Liver (tissue), 3 donors: ENCODE measurements at regions not wholly inside any gene's neighbourhood (a gene's known extent, or its start where the extent isn't known, plus 50 kb on each side); places are given as distances from the start of the nearest gene placed in this dataset.

Experiments
- EGR1 ChIP-seq, 2 donors: IDR thresholded peaks; 2 replicates each; pipeline ENCODE4 v1.6.1; 2016 to 2018; ENCODE audit warnings: antibody characterized with exemption in 2 of 2, low read depth in 2 of 2
- RAD21 ChIP-seq, 2 donors: IDR thresholded peaks; 2 replicates each; pipeline ENCODE4 v1.6.1; 2016; ENCODE audit warnings: antibody characterized with exemption in 2 of 2, mild to moderate bottlenecking in 2 of 2
- TF ChIP-seq, protein P1 (sequence below): fragments of 150-350 bp; IDR thresholded peaks from 2 replicates; pipeline ENCODE4 v1.5.1; 2017; ENCODE audit warnings: improper control_type of control experiment, low read depth, low read length; ENCODE audit not compliant: missing input control
- TF ChIP-seq, protein P2 (sequence below): IDR thresholded peaks from 2 replicates; pipeline ENCODE4 v1.6.1; 2016; ENCODE audit warnings: antibody characterized with exemption
- TF ChIP-seq, protein P3 (sequence below): IDR thresholded peaks from 2 replicates; pipeline ENCODE4 v1.6.1; 2016; ENCODE audit warnings: antibody characterized with exemption, mild to moderate bottlenecking
- donor health status: healthy.
- donor health status: healthy.

DNA sequence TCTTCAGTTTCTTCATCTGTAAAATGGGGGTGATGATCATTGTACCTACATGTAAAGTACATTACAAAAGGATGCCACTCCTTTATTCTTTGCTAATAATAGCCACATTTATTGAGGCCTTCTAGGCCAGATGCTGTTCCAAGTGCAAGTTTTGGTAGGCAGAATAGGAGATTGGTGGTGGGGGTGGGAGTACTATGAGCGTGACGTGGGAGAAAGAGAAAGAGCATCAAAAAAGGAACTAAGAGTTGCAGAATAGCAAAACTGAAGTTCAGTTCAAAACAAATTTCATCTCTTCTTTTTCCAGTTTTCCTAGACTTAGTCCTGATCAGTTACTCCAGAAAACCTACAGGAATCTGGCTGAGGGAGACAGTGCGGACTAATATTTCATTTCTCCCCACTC is 174.1 kb downstream of the SNX18 start:
- TF ChIP-seq, protein P1, sequence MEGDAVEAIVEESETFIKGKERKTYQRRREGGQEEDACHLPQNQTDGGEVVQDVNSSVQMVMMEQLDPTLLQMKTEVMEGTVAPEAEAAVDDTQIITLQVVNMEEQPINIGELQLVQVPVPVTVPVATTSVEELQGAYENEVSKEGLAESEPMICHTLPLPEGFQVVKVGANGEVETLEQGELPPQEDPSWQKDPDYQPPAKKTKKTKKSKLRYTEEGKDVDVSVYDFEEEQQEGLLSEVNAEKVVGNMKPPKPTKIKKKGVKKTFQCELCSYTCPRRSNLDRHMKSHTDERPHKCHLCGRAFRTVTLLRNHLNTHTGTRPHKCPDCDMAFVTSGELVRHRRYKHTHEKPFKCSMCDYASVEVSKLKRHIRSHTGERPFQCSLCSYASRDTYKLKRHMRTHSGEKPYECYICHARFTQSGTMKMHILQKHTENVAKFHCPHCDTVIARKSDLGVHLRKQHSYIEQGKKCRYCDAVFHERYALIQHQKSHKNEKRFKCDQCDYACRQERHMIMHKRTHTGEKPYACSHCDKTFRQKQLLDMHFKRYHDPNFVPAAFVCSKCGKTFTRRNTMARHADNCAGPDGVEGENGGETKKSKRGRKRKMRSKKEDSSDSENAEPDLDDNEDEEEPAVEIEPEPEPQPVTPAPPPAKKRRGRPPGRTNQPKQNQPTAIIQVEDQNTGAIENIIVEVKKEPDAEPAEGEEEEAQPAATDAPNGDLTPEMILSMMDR: no peak
- TF ChIP-seq, protein P2, sequence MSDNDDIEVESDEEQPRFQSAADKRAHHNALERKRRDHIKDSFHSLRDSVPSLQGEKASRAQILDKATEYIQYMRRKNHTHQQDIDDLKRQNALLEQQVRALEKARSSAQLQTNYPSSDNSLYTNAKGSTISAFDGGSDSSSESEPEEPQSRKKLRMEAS: no peak
- TF ChIP-seq, protein P3, sequence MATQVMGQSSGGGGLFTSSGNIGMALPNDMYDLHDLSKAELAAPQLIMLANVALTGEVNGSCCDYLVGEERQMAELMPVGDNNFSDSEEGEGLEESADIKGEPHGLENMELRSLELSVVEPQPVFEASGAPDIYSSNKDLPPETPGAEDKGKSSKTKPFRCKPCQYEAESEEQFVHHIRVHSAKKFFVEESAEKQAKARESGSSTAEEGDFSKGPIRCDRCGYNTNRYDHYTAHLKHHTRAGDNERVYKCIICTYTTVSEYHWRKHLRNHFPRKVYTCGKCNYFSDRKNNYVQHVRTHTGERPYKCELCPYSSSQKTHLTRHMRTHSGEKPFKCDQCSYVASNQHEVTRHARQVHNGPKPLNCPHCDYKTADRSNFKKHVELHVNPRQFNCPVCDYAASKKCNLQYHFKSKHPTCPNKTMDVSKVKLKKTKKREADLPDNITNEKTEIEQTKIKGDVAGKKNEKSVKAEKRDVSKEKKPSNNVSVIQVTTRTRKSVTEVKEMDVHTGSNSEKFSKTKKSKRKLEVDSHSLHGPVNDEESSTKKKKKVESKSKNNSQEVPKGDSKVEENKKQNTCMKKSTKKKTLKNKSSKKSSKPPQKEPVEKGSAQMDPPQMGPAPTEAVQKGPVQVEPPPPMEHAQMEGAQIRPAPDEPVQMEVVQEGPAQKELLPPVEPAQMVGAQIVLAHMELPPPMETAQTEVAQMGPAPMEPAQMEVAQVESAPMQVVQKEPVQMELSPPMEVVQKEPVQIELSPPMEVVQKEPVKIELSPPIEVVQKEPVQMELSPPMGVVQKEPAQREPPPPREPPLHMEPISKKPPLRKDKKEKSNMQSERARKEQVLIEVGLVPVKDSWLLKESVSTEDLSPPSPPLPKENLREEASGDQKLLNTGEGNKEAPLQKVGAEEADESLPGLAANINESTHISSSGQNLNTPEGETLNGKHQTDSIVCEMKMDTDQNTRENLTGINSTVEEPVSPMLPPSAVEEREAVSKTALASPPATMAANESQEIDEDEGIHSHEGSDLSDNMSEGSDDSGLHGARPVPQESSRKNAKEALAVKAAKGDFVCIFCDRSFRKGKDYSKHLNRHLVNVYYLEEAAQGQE: no peak
- no peak for TF ChIP-seq EGR1 (IDR thresholded peaks at IDR 0.05; ENCODE audit: low read depth in 2 of 2)
- no peak for TF ChIP-seq RAD21 (IDR thresholded peaks at IDR 0.05)
